ENCODE measurements at regions not wholly inside any gene's neighbourhood (a gene's known extent, or its start where the extent isn't known, plus 50 kb on each side); places are given as distances from the start of the nearest gene placed in this dataset.

DNA sequence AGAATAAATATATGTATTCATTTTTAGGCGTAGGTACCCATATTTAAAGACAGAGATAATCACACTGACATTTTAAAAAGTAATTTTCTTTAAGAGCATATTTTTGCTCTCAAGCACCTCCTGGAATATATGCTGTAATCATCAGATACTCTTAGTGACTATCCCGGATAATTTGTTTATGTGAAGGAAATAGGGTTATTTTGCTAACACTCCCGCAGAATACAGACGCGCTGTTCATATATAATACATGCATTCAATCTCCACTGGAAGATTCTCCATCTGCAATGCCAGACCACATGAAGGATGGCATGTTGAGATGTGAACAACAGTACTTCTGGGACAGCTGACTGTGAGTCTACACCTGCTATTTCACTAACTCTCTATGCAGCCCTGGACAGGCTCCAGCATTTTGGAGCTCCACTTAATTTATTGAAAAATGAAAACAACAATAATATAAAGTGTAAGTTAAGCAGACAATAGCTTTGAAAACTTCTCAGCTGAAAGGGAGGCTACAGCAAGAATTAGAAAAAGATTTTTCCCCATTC is 430.6 kb downstream of the TMX3 start:
- no peak for DNase-seq (ENCODE audit: low read depth, low spot score)
- H3K4me3 ChIP-seq (ENCODE audit: low read length), result no peak overlapping the region

DNA sequence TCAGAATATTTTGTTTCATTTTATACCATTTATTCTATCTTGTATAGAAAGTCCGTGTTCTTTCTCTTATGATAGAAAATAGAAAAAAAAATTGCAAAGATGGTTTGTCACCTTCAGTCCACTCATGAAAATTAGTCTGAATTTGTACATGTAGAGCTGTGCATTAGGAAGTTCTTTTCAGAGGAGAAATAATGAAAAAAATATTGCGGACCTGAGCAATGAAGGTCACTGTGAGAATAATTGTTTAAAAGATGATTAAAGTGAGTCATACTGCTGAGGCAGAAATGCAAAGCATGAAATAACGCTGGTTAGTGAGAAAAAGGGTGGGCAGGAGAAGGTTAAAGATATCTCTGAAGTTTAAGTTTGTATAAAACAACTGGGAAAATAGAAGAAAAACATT is 431.1 kb downstream of the TMX3 start:
- DNase-seq (ENCODE audit: low read depth, low spot score), result no peak

DNA sequence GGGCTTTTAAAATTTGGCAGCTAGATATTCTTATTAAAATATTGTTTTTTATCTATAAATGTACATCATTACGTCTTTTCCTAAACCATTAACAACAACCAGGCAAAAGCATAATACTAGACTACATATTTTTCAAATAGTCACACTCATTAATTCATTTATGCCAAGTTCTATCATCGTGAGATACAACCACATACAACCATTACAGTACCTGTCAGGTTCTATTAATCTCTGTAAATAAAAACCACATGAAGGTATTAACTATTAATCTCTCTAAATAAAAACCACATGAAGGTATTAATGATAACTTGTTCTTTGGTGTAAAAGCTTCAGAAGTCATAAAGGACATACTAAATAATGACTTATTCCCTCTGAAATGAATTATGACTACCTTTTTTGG is 432.7 kb downstream of the TMX3 start:
- H3K4me3 ChIP-seq (ENCODE audit: low read length), result no peak overlapping the region

More for the DNA sequence above, 431.1 kb downstream of the TMX3 start:
- no peak overlapping the region for H3K4me3 ChIP-seq (ENCODE audit: low read length)

DNA sequence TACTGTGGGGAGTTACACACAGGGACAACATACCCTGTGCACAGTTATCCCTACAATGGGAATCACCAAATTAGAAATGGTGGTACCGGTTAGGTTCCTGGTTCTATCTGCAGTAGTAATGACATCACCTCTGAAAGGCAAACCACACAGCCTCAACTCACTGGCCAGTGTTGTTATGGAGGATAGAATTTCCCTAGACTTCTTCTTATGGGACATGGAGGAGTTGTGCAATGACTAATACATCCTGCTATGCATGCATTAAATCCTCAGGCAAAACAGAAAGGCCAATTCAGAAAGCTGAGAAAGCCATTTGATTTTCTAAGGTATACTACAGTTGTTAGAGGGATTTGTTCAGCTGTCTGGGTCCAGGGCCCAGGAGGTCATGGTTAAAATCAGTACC is 439.3 kb downstream of the TMX3 start:
- no peak for DNase-seq (ENCODE audit: low read depth, low spot score)
- no peak overlapping the region for H3K4me3 ChIP-seq (ENCODE audit: low read length)

More for the DNA sequence above, 432.7 kb downstream of the TMX3 start:
- no peak for DNase-seq (ENCODE audit: low read depth, low spot score)

DNA sequence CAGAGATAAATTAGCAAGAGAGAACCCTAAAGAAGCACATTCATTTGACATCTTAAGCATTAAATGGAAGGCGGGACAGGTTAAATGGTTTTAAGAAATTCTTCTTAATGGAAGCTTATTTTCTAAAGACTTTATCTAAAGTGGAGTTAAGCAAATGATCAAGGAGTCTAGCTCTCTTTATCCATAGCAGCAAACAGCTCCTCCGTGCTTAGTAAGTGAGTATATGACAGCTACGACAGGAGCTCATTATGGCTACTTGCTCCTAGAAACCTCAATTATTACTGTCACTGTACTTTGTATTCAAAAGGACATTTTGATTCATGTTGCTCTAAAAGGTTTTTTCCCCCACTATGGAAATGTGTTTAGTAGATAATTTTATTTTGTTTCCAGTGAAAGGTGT is 444.9 kb downstream of the TMX3 start:
- DNase-seq (ENCODE audit: low read depth, low spot score), result no peak
- H3K4me3 ChIP-seq (ENCODE audit: low read length), result no peak overlapping the region

DNA sequence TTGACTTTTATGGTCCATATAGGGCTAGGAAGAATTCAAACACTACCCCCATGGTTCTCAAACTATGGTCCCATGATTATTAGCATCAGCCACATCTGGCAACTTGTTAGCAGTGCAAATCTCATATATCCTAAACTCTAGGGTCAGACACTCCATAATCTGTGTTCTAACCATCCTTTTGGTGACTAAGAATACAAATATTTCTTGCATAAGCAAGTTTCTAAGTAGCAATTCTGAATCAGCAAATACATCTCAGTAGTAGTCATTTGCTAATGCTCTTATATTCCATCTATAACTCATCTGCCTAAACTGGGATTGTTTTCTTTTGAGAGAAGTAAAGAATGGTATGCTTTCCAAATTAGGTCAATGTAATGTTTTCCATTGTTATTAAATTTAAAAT is 447.3 kb downstream of the TMX3 start:
- no peak overlapping the region for H3K4me3 ChIP-seq (ENCODE audit: low read length)
- no peak for DNase-seq (ENCODE audit: low read depth, low spot score)

DNA sequence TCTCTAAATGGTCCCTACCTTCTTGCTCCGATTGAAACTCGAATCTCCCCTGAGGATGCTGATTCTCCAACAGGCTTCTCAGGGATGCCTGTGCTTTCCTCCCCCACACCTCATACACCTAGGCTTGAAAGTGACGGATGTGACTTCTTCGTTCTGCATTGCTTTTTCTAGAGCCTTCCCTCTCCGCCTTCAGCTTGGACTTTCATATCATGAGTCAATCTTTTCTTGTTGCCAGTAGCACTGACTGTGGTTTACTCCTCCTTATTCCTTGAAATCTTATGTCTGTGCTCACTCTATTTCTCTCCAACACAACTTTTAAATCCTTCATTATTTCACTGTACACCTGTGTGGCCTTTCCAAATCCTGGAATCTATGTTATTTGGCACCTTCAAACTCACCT is 451.4 kb downstream of the TMX3 start:
- no peak for DNase-seq (ENCODE audit: low read depth, low spot score)
- H3K4me3 ChIP-seq (ENCODE audit: low read length), result no peak overlapping the region

DNA sequence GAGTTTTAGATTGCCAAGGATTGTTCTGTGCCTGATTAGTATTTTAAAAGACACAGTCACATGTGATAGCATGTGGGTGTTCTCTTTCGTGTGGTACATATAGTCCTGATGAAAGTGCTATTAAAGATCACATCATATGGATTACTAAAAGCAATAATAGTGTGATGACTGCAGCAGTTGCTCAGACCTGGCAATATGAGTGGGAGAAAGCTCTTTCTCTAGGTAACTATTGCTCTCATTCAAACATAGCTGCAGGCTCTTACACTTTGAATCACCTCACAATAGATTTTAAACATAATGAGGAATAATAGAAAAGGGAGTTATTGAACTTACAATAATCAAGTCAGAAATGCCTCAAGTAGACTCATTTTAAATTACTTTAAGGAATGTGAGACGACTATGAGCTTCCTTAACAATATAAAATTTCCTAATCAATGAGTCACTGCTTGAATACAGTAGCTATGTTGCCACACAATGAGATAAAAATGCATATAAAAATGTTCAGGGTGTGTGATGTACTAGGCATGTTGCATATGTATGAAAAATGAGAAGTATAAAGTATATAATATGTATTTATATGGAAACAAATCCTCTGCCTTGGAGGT is 452.1 kb downstream of the TMX3 start:
- H3K4me3 ChIP-seq (ENCODE audit: low read length), result no peak overlapping the region
- DNase-seq (ENCODE audit: low read depth, low spot score), result no peak

DNA sequence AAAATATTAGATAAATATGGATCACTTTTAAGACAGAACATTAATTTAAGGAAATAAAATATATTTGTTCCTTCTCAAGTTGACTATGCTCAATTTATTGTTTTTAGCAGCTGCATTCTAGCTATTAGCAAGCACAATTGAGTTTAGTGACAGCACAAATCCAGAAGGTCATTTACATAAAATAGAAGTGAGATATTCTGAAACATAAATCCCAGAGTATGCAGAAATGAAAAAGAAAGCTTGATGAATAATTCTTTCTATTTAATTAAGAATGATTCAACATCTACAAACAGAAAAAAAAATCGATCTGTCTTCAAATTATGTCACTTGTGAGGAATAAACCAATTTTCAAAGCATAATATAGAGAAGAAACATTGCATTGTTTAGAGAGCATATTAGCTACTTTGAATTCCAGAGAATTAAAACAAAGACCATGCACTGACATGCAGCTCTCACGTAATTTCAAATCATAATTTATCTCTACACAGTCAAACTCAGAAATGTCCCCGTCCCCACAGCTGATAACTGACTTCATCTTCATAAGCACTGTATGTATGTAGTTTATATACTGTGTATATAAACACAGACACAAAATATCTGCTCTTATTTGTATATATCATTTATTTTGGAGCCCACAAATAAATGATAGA is 458.4 kb downstream of the TMX3 start:
- no peak for DNase-seq (ENCODE audit: low read depth, low spot score)
- H3K4me3 ChIP-seq (ENCODE audit: low read length), result no peak overlapping the region

DNA sequence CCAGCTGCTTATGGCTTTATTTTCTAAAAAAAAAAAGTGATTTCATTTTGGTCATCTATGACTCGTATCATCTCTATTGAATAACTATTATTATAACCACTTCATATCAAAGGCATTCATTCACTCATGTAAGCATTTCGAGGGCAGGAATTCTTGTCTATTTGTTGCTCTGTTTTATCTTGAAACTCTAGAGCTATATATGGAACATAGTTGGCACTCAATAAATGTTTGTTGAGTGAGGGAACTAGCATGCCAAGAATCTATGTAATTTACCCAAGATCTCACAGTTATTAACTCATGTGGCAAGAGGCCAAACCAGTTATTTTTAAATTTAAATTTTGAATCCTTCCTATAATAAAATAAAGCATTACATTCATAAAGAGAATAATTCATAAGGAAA is 470.1 kb downstream of the TMX3 start:
- H3K4me3 ChIP-seq (ENCODE audit: low read length), result no peak overlapping the region
- no peak for DNase-seq (ENCODE audit: low read depth, low spot score)

DNA sequence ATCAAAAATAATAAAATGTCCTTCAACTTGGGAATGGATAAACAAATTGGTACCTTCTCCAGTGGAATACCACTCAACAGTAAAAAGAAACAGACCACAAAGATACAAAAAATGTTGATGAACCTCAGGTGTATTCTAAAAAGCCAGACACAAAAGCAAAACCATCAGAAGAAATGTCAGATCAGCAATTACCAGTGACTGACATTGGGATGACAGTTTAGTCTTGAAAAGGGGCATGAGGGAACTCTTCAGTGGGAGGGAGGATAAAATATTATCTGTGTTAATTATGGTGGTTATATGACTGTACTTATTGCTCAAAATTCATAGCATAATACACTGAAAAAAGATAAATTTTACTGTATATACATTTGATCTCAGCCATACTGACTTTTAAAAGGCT is 473.0 kb downstream of the TMX3 start:
- no peak overlapping the region for H3K4me3 ChIP-seq (ENCODE audit: low read length)
- DNase-seq (ENCODE audit: low read depth, low spot score), result no peak

DNA sequence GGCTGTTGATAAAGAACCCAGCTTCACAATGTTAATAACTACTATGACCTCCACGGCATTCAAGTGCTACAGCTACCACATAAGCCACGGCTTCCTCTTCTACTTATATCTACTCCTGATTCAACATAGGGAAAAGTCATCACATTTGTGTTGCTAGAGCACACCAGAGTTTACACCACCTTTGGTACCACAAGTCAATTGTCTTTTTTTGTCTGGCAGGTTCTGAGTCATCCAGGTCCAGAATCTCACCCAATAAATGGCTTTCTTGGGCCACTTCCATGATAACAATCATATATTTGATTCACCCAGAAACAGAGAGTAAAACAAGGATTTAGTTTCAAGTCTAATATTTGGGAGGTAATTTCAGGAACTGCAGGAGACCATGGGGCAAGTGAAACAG is 480.2 kb downstream of the TMX3 start:
- DNase-seq (ENCODE audit: low read depth, low spot score), result no peak

DNA sequence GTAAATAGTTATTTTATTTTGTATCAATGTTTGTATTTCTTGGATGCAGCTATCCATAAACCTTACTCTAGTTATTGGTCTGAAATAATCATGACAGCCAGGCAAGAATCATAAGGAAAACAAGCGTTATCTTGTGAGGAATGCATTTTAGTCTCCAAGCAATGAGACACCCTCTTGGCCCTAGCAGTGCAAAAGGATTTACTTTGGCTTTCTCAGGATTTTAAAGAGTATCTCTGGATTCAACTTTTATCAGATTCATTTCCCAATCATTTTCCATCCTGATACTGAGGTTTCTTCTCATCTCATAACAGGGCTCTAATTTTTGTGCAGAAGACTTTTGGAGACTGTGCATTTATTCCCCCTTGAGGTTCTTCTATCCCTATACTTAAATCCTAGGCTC is 480.8 kb downstream of the TMX3 start:
- no peak for DNase-seq (ENCODE audit: low read depth, low spot score)
- no peak overlapping the region for H3K4me3 ChIP-seq (ENCODE audit: low read length)

More for the DNA sequence above, 480.2 kb downstream of the TMX3 start:
- H3K4me3 ChIP-seq (ENCODE audit: low read length), result no peak overlapping the region

DNA sequence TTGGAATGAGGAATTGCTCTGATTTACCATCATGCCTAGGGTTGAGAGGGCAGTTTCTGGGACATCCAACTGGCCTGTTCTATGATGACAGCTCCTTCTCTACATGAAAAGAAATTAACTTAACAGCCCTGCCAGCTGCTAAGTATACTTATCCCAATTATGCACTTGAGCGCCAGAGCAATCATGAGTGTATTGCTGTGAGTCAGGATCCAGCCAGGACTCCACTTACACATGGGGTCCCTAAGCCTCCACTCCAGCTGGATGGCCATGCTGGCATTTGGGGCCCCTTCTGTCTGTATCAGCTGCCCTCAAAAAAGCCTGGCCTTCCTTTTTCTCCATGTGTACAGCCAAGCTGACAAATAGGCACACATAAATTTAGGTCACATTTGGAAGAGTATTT is 481.9 kb downstream of the TMX3 start:
- no peak for DNase-seq (ENCODE audit: low read depth, low spot score)
- H3K4me3 ChIP-seq (ENCODE audit: low read length), result no peak overlapping the region

DNA sequence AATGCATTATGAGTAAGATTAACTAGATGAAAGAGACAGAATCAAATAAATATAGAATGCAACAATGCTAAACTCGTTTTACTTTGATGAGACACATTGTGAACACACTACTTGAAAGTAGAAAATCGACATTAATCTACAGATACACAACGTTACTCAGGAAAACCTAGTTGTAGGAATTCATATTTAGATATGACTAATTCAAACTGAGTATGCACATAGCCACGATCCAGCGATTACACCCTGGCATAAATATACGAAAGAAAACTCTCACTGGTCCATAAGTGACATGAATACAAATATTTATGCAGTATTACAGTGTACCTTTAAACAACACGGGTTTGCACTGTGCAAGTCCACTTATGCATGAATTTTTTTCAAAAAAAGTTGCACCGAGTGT is 485.6 kb downstream of the TMX3 start:
- DNase-seq (ENCODE audit: low read depth, low spot score), result no peak
- no peak overlapping the region for H3K4me3 ChIP-seq (ENCODE audit: low read length)

DNA sequence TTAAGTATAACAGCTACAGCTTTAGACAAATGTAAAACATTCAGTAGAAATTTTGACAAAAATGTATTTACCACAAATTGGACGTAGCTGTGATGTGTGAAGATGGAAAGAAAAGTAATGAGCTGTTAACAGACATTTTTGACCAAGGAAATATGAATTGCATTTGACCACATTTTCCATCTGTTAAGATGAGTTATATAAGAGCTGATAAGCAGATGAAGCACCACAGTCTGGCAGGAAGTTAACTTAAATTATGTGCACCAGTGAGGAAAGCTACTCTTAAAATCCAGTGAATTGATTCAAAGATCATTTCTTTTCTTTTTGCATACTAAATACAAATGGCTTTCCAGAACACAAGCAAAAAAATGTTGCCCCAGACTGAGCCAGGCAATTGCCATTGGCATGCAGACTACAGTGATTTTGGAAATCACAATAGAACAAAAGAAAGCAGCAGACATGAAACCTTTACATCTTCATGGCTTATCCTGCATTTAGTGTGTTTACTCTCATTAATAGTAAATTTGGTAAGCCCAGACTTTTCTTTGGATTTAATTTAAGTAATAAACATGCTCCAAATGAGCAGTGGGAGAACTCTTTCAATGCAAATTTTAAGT is 493.7 kb downstream of the TMX3 start:
- no peak for DNase-seq (ENCODE audit: low read depth, low spot score)
- H3K4me3 ChIP-seq (ENCODE audit: low read length), result no peak overlapping the region

DNA sequence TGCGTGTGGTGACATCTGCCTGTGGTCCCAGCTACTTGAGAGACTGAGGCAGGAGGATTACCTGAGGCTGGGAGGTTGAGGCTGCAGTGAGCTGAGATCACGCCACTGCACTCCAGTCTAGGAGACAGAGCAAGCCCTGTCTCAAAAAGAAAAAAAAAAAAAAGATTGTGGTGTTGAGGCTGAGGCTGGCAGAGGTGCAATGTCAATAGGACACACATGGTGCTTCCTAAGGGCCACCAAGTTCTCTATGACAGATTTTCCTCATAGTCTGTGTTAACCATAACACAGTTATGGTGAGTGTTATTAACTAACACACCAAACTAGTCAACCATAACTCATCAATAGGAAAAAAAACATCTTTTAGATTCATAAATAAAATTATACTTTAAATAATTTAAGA is 494.4 kb downstream of the TMX3 start:
- no peak overlapping the region for H3K4me3 ChIP-seq (ENCODE audit: low read length)
- DNase-seq (ENCODE audit: low read depth, low spot score), result no peak

DNA sequence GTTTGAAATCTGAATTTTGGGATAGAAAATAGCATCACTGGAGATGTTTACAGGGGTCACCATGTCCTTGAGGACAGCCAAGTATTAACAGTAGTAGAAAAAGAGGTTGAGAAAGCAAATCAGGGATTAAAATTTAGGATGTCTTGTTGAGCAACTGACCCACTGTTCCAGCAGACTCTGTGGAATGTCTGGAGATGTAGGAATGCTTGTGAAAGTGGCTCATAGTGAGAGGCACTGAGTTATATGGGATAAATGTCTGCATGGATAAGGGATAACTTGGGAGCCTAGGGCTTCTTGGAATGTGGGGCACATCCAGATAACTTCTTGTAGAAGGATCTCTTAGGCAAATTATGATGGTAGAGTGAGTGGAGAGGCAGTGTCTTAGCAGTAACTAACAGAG is 495.0 kb downstream of the TMX3 start:
- no peak overlapping the region for H3K4me3 ChIP-seq (ENCODE audit: low read length)
- DNase-seq (ENCODE audit: low read depth, low spot score), result no peak

DNA sequence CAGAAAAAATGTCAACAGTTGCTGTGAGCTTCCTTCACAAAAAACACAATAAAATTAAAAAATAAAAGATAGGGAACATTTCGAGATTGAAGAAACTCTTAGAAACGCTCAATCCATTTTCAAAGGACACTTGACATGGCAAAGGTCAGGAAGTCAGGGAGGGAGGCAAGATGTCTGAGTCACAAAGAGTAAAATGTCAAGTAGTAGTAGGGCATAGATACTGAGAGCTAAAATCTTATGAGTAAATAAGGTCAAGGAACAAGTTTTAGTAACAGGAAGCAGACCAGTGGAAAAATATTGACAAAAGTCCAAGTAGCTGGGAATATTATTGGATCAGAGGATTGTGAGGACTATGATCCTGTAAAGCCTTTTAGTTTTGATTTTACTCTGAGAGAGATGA is 495.6 kb downstream of the TMX3 start:
- H3K4me3 ChIP-seq (ENCODE audit: low read length), result no peak overlapping the region
- no peak for DNase-seq (ENCODE audit: low read depth, low spot score)

DNA sequence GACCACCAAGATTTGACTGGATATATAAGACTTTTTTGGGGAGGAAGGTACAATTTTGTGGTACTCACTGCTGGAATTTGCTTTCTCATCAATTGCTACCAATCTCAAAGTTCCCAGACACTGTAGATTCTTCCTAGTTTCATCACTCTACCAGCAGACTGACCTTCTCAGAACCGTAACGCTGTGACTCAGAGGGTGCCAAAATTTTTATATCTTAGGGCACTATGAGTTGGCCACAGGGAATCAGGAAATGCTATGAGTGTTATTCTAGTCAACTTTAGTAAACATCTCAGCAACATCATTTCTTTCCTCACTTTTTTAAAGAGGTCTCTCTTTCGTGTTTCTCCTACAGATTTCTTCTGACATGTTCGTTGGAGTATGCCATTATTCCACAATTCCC is 499.0 kb downstream of the TMX3 start:
- no peak for DNase-seq (ENCODE audit: low read depth, low spot score)
- no peak overlapping the region for H3K4me3 ChIP-seq (ENCODE audit: low read length)

DNA sequence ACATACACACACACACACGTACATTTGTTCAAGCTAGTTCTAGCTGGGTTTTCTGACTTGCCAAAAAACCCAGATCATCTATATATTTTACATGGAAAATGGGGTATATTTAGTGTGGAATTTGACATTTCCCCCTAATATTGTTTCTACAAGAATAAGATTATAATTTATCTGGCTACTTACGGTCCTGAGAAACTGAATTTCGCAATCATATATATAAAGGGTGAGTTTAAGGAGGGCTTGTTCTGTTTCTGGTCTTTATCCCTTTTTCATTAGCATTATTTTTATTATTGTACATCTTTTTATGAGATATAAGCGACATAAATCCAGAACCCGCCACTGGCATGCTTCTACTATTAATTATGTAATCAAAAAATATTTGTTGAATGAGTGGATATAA is 528.9 kb downstream of the TMX3 start:
- DNase-seq (ENCODE audit: low read depth, low spot score), result no peak
- no peak overlapping the region for H3K4me3 ChIP-seq (ENCODE audit: low read length)
